H9 (cell line): ENCODE measurements at regions not wholly inside any gene's neighbourhood (a gene's known extent, or its start where the extent isn't known, plus 50 kb on each side); places are given as distances from the start of the nearest gene placed in this dataset.
A peak's percentile ranks its signal among the peaks of the same experiment; 100 is the strongest.

Source experiments
- DNase-seq: peaks from one replicate; pipeline ENCODE4 v3.0.0-alpha.2; 2017
- H2AFZ ChIP-seq: one replicate; pipeline ENCODE4 v1.6.1; 2013; ENCODE audit warnings: mild to moderate bottlenecking, low read length, control low read depth, moderate library complexity
- H2AK5ac ChIP-seq: 2 replicates; pipeline ENCODE4 v1.6.1; 2013; ENCODE audit warnings: low read length, control low read depth, mixed read lengths; ENCODE audit not compliant: insufficient read length
- H2BK120ac ChIP-seq: one replicate; pipeline ENCODE4 v1.6.1; 2013; ENCODE audit warnings: low read depth, mild to moderate bottlenecking, low read length, control low read depth, inconsistent platforms; ENCODE audit not compliant: poor library complexity, severe bottlenecking
- H2BK12ac ChIP-seq: 2 replicates; pipeline ENCODE4 v1.6.1; 2013; ENCODE audit warnings: low read length, control low read depth, mixed read lengths, low read depth; ENCODE audit not compliant: insufficient read length
- H2BK15ac ChIP-seq: 2 replicates; pipeline ENCODE4 v1.6.1; 2013; ENCODE audit warnings: low read depth, low read length, control low read depth
- H2BK20ac ChIP-seq: one replicate; pipeline ENCODE4 v1.6.1; 2013; ENCODE audit warnings: low read depth, mild to moderate bottlenecking, low read length, control low read depth, inconsistent platforms; ENCODE audit not compliant: poor library complexity, severe bottlenecking
- H2BK5ac ChIP-seq: 2 replicates; pipeline ENCODE4 v1.6.1; 2013; ENCODE audit warnings: low read length, control low read depth, mixed read lengths; ENCODE audit not compliant: insufficient read length
- H3K14ac ChIP-seq: 2 replicates; pipeline ENCODE4 v1.6.1; 2013; ENCODE audit warnings: low read length, control low read depth; ENCODE audit not compliant: insufficient read depth
- H3K18ac ChIP-seq: 2 replicates; pipeline ENCODE4 v1.6.1; 2013; ENCODE audit warnings: low read depth, mild to moderate bottlenecking, mixed read lengths, low read length, control low read depth; ENCODE audit not compliant: insufficient read length
- H3K23ac ChIP-seq: 2 replicates; pipeline ENCODE4 v1.6.1; 2013; ENCODE audit warnings: low read length, control low read depth, mixed read lengths, low read depth; ENCODE audit not compliant: insufficient read length
- H3K23me2 ChIP-seq: 2 replicates; pipeline ENCODE4 v1.6.1; 2013; ENCODE audit warnings: low read depth, mild to moderate bottlenecking, mixed read lengths, low read length, control low read depth; ENCODE audit not compliant: insufficient read length, poor library complexity, severe bottlenecking
- H3K27ac ChIP-seq: 2 replicates; pipeline ENCODE4 v1.5.1; 2013; ENCODE audit warnings: low read length, control low read depth, mixed read lengths, low read depth; ENCODE audit not compliant: insufficient read length
- H3K27me3 ChIP-seq: 2 replicates; pipeline ENCODE4 v1.6.1; 2013; ENCODE audit warnings: low read length, control low read depth, inconsistent platforms; ENCODE audit not compliant: insufficient read depth
- H3K4ac ChIP-seq: 2 replicates; pipeline ENCODE4 v1.6.1; 2013; ENCODE audit warnings: low read depth, mild to moderate bottlenecking, control low read depth, inconsistent platforms, low read length, moderate library complexity
- H3K4me1 ChIP-seq: 2 replicates; pipeline ENCODE4 v1.6.1; 2013; ENCODE audit warnings: low read length, control low read depth, inconsistent platforms; ENCODE audit not compliant: insufficient read depth
- H3K4me2 ChIP-seq: 2 replicates; pipeline ENCODE4 v1.6.1; 2013; ENCODE audit warnings: low read length, control low read depth, mixed read lengths; ENCODE audit not compliant: insufficient read length, insufficient read depth
- H3K56ac ChIP-seq: 2 replicates; pipeline ENCODE4 v1.6.1; 2013; ENCODE audit warnings: low read depth, mild to moderate bottlenecking, mixed read lengths, low read length, control low read depth; ENCODE audit not compliant: insufficient read length
- H3K79me1 ChIP-seq: 2 replicates; pipeline ENCODE4 v1.6.1; 2013; ENCODE audit warnings: low read depth, mild to moderate bottlenecking, moderate library complexity, low read length, control low read depth, inconsistent platforms; ENCODE audit not compliant: insufficient read depth, poor library complexity, severe bottlenecking
- H3K79me2 ChIP-seq: 2 replicates; pipeline ENCODE4 v1.6.1; 2013; ENCODE audit warnings: low read length, control low read depth, inconsistent platforms; ENCODE audit not compliant: insufficient read depth
- H3K9ac ChIP-seq: 2 replicates; pipeline ENCODE4 v1.6.1; 2013; ENCODE audit warnings: low read length, control low read depth, mixed read lengths; ENCODE audit not compliant: insufficient read length; ENCODE audit errors: extremely low read depth
- H3K9me3 ChIP-seq: one replicate; pipeline ENCODE4 v1.6.1; 2013; ENCODE audit warnings: low read depth, low read length, inconsistent platforms; ENCODE audit not compliant: control insufficient read depth
- H3T11ph ChIP-seq: one replicate; pipeline ENCODE4 v1.6.1; 2013; ENCODE audit warnings: mild to moderate bottlenecking, low read length, control low read depth, inconsistent platforms
- H4K20me1 ChIP-seq: one replicate; pipeline ENCODE4 v1.6.1; 2013; ENCODE audit not compliant: control insufficient read depth, insufficient read length, insufficient read depth
- H4K5ac ChIP-seq: 2 replicates; pipeline ENCODE4 v1.6.1; 2013; ENCODE audit warnings: low read depth, mild to moderate bottlenecking, mixed read lengths, low read length, control low read depth; ENCODE audit not compliant: insufficient read length
- H4K8ac ChIP-seq: replicated peaks from 2 replicates; pipeline ENCODE4 v1.6.1; 2013; ENCODE audit warnings: low read length, control low read depth, mixed read lengths, low read depth; ENCODE audit not compliant: insufficient read length
- H4K91ac ChIP-seq: 2 replicates; pipeline ENCODE4 v1.6.1; 2013; ENCODE audit warnings: low read depth, mild to moderate bottlenecking, moderate library complexity, mixed read lengths, low read length, control low read depth; ENCODE audit not compliant: insufficient read length
- H3K27ac Mint-ChIP-seq, 3 experiments: 2 replicates in 2 of 3; 3 replicates in 1 of 3; pipeline ENCODE4 v1.8.0; 2020 to 2021; ENCODE audit warnings: mixed read lengths in 3 of 3, mild to moderate bottlenecking in 1 of 3, moderate library complexity in 1 of 3
- H3K27me3 Mint-ChIP-seq: 2 replicates; pipeline ENCODE4 v1.8.0; 2021; ENCODE audit warnings: low read depth, mild to moderate bottlenecking, moderate library complexity, mixed read lengths
- H3K36me3 Mint-ChIP-seq, 3 experiments: 2 replicates in 2 of 3; 3 replicates in 1 of 3; pipeline ENCODE4 v1.8.0; 2020 to 2021; ENCODE audit warnings: low read depth in 3 of 3, mixed read lengths in 3 of 3; ENCODE audit not compliant: insufficient read depth in 1 of 3
- H3K4me1 Mint-ChIP-seq, 2 experiments: 2 replicates each; pipeline ENCODE4 v1.8.0; 2020; ENCODE audit warnings: mixed read lengths in 2 of 2
- H3K4me3 Mint-ChIP-seq, 2 experiments: 2 replicates in 1 of 2; 3 replicates in 1 of 2; pipeline ENCODE4 v1.8.0; 2020 to 2021; ENCODE audit warnings: mild to moderate bottlenecking in 2 of 2, mixed read lengths in 2 of 2, moderate library complexity in 1 of 2
- H3K9me3 Mint-ChIP-seq, 2 experiments: 2 replicates in 1 of 2; 3 replicates in 1 of 2; pipeline ENCODE4 v1.8.0; 2020; ENCODE audit warnings: mild to moderate bottlenecking in 2 of 2, mixed read lengths in 2 of 2, moderate library complexity in 1 of 2
- WGBS: extraction: QIAGEN DNeasy Blood & Tissue Kit; methylation state at CpG from one replicate; pipeline ENCODE4 v1.1.7; 2013; ENCODE audit warnings: missing lambda C conversion rate, low lambda C conversion rate, mixed read lengths; ENCODE audit not compliant: insufficient read length; ENCODE audit errors: extremely low coverage; 5-methylcytosine and 5-hydroxymethylcytosine counted together
- TF ChIP-seq, protein P1 (sequence below): fragments of 200-600 bp; sonication (generic); conservative IDR thresholded peaks from 3 replicates; pipeline ENCODE4 v1.8.0; 2021; ENCODE audit warnings: antibody characterized with exemption, mild to moderate bottlenecking

DNA sequence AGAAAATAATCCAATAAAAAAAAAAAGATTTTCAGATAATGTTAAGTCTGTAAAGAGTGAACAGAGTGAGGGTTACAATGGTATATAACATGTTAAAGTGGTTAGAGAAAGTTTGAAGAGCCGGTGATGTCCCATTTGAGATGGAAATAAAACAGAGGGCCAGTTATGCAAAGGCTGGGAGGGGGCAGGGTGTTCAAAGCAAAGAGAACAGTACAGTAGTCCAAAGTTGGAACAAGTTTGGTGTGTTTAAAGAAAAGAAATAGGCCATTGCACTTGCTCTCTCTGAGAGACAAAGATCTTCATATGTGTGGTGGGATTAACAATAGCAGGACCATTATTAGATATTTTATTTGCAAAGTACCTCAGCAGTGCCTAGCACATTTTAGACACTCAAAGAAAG lies 179.5 kb upstream of the PKN2 start:
- H3K14ac ChIP-seq, result no peak overlapping the region
- H3K79me1 ChIP-seq, result no peaks in the 10 kb centered on the region
- DNase-seq, result no peak
- H3K23me2 ChIP-seq, result no peaks in the 10 kb centered on the region
- no peaks in the 10 kb centered on the region for H3K79me2 ChIP-seq
- no peak overlapping the region for H3K23ac ChIP-seq
- no peak overlapping the region for H2BK15ac ChIP-seq
- H3K9me3 ChIP-seq, result no peaks in the 10 kb centered on the region
- H3K56ac ChIP-seq, result no peak overlapping the region
- H2AK5ac ChIP-seq, result no peak overlapping the region
- H4K5ac ChIP-seq, result no peak overlapping the region
- H3K36me3 Mint-ChIP-seq, result no peaks in the 10 kb centered on the region; a peak in 1 of 7 replicates
- no peak overlapping the region for H2BK5ac ChIP-seq
- no peaks in the 10 kb centered on the region for H4K20me1 ChIP-seq
- H2BK12ac ChIP-seq, result no peak overlapping the region
- H4K91ac ChIP-seq, result no peak overlapping the region
- no peak overlapping the region for H3K4me2 ChIP-seq
- H3K9ac ChIP-seq, result no peak overlapping the region
- H3K27ac Mint-ChIP-seq, result peak overlapping the region in 1 of 3 experiments; percentile 29; a peak in 1 of 7 replicates
- H3K27me3 Mint-ChIP-seq, result no peaks in the 10 kb centered on the region
- no peak overlapping the region for H3T11ph ChIP-seq
- no peaks in the 10 kb centered on the region for H3K4me1 Mint-ChIP-seq
- TF ChIP-seq, protein P1, sequence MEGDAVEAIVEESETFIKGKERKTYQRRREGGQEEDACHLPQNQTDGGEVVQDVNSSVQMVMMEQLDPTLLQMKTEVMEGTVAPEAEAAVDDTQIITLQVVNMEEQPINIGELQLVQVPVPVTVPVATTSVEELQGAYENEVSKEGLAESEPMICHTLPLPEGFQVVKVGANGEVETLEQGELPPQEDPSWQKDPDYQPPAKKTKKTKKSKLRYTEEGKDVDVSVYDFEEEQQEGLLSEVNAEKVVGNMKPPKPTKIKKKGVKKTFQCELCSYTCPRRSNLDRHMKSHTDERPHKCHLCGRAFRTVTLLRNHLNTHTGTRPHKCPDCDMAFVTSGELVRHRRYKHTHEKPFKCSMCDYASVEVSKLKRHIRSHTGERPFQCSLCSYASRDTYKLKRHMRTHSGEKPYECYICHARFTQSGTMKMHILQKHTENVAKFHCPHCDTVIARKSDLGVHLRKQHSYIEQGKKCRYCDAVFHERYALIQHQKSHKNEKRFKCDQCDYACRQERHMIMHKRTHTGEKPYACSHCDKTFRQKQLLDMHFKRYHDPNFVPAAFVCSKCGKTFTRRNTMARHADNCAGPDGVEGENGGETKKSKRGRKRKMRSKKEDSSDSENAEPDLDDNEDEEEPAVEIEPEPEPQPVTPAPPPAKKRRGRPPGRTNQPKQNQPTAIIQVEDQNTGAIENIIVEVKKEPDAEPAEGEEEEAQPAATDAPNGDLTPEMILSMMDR, result no peak
- no peak overlapping the region for H2BK120ac ChIP-seq
- H3K4ac ChIP-seq, result no peak overlapping the region
- no CpG with 5 or more reads among the region's 1 CpG for WGBS
- H2AFZ ChIP-seq, result no peak overlapping the region
- no peak overlapping the region for H2BK20ac ChIP-seq
- no peaks in the 10 kb centered on the region for H3K27me3 ChIP-seq
- H4K8ac ChIP-seq, result no peak overlapping the region
- no peak overlapping the region for H3K18ac ChIP-seq
- H3K4me1 ChIP-seq, result no peaks in the 10 kb centered on the region
- no peaks in the 10 kb centered on the region; a peak in 1 of 5 replicates for H3K9me3 Mint-ChIP-seq
- no peak overlapping the region for H3K4me3 Mint-ChIP-seq
- H3K27ac ChIP-seq, result no peak overlapping the region
